ENCODE measurements at regions not wholly inside any gene's neighbourhood (a gene's known extent, or its start where the extent isn't known, plus 50 kb on each side); places are given as distances from the start of the nearest gene placed in this dataset.

GRCh38 chr6:130675072-130675471 lies 152.1 kb upstream of the SMLR1 start:
- TF ChIP-seq, protein P1, sequence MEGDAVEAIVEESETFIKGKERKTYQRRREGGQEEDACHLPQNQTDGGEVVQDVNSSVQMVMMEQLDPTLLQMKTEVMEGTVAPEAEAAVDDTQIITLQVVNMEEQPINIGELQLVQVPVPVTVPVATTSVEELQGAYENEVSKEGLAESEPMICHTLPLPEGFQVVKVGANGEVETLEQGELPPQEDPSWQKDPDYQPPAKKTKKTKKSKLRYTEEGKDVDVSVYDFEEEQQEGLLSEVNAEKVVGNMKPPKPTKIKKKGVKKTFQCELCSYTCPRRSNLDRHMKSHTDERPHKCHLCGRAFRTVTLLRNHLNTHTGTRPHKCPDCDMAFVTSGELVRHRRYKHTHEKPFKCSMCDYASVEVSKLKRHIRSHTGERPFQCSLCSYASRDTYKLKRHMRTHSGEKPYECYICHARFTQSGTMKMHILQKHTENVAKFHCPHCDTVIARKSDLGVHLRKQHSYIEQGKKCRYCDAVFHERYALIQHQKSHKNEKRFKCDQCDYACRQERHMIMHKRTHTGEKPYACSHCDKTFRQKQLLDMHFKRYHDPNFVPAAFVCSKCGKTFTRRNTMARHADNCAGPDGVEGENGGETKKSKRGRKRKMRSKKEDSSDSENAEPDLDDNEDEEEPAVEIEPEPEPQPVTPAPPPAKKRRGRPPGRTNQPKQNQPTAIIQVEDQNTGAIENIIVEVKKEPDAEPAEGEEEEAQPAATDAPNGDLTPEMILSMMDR (IDR thresholded peaks at IDR 0.05; ENCODE audit: low read depth, low read length), result no peak
- TF ChIP-seq EZH2phosphoT487 (IDR thresholded peaks at IDR 0.05; ENCODE audit: low read depth), result no peak

Data from OCI-LY3 (cell line).